K562 (cell line): ENCODE measurements at regions not wholly inside any gene's neighbourhood (a gene's known extent, or its start where the extent isn't known, plus 50 kb on each side); places are given as distances from the start of the nearest gene placed in this dataset.

Source experiments
- ATAC-seq: fragments of 200-7000 bp; cut with Tn5 transposase; 3 replicates; pipeline ENCODE4 v1.9.1; 2020; ENCODE audit warnings: moderate library complexity
- BruUV-seq: library from RNA; stranded (reverse); fragments of 400-500 nt; replicated peaks from 2 replicates; lab custom pipeline; 2021; lab: Mats Ljungman, UMichigan
- CTCF ChIA-PET: fragments of 300-600 bp; formaldehyde crosslinking; extraction: SDS; loops from one replicate; lab custom pipeline; 2021; ENCODE audit warnings: low intra/inter-chr PET ratio; lab: Yijun Ruan, JAX
- POLR2A ChIA-PET: fragments of 300-600, 350-650 bp; sonication (Branson Sonifier 250); formaldehyde crosslinking; extraction: SDS; loops from one replicate; lab custom pipeline; 2021; ENCODE audit warnings: antibody characterized with exemption, inconsistent platforms; lab: Yijun Ruan, JAX
- DNase-seq, 4 experiments: peaks; one replicate each; pipeline versions ENCODE4 v3.0.0 to v3.0.0-alpha.2; 2011 to 2018; ENCODE audit warnings: low spot score in 3 of 4, mixed read lengths in 3 of 4; ENCODE audit errors: extremely low read depth in 1 of 4
- FAIRE-seq: peaks from 2 replicates; lab custom pipeline; 2011; peaks lifted over from hg19 to GRCh38; lab: Jason Lieb, UNC
- H2AFZ ChIP-seq: 2 replicates; pipeline ENCODE4 v1.6.0; 2011; ENCODE audit warnings: low read depth, low read length, control low read depth, inconsistent platforms
- H3K27ac ChIP-seq: fragments of 200-600 bp; 3 replicates; pipeline ENCODE4 v1.8.0; 2011; ENCODE audit warnings: low read depth, mild to moderate bottlenecking, control low read depth, inconsistent platforms, low read length, moderate library complexity, mixed read lengths; ENCODE audit errors: extremely low read depth
- H3K27me3 ChIP-seq, 2 experiments: fragments of 300-600 bp in 1 of 2; 2 replicates in 1 of 2; 3 replicates in 1 of 2; pipeline versions ENCODE4 v1.6.0 to v1.8.0; 2011; ENCODE audit warnings: inconsistent platforms in 2 of 2, low read length in 2 of 2, mild to moderate bottlenecking in 1 of 2, mixed read lengths in 1 of 2, moderate library complexity in 1 of 2; ENCODE audit not compliant: control insufficient read depth in 2 of 2, insufficient read depth in 2 of 2
- H3K36me3 ChIP-seq: fragments of 300-600 bp; 3 replicates; pipeline ENCODE4 v1.8.0; 2011; ENCODE audit warnings: mild to moderate bottlenecking, low read length, inconsistent platforms; ENCODE audit not compliant: control insufficient read depth, insufficient read depth
- H3K4me1 ChIP-seq, 2 experiments: fragments of 200-600 bp in 1 of 2; replicated peaks in 1 of 2; 2 replicates in 1 of 2; 3 replicates in 1 of 2; pipeline versions ENCODE4 v1.5.1 to v1.8.0; 2011; ENCODE audit warnings: inconsistent platforms in 2 of 2, low read length in 2 of 2, mild to moderate bottlenecking in 1 of 2, mixed read lengths in 1 of 2, moderate library complexity in 1 of 2; ENCODE audit not compliant: control insufficient read depth in 2 of 2, insufficient read depth in 2 of 2
- H3K4me2 ChIP-seq: 2 replicates; pipeline ENCODE4 v1.6.1; 2011; ENCODE audit warnings: low read length, control low read depth, inconsistent platforms, mixed read lengths; ENCODE audit not compliant: insufficient read depth
- H3K4me3 ChIP-seq: fragments of 200-600 bp; sonication (generic), shearing (Covaris generic); 2 replicates; pipeline ENCODE4 v1.5.1; 2016; ENCODE audit warnings: control low read depth, inconsistent platforms
- H3K79me2 ChIP-seq: fragments of 200-600 bp; 3 replicates; pipeline ENCODE4 v1.8.0; 2011; ENCODE audit warnings: low read length, inconsistent platforms; ENCODE audit not compliant: control insufficient read depth, insufficient read depth
- H3K9ac ChIP-seq, 2 experiments: 2 replicates each; pipeline versions ENCODE4 v1.6.0 to v1.6.1; 2011; ENCODE audit warnings: low read depth in 2 of 2, low read length in 2 of 2, control low read depth in 1 of 2, inconsistent platforms in 1 of 2, mild to moderate bottlenecking in 1 of 2, mixed read lengths in 1 of 2; ENCODE audit not compliant: insufficient read depth in 1 of 2
- H3K9me1 ChIP-seq: one replicate; pipeline ENCODE4 v1.6.0; 2011; ENCODE audit warnings: inconsistent platforms, mild to moderate bottlenecking, low read length, moderate library complexity; ENCODE audit not compliant: control insufficient read depth, insufficient read depth
- H3K9me3 ChIP-seq: replicated peaks from 2 replicates; pipeline ENCODE4 v1.5.1; 2011; ENCODE audit warnings: low read depth, low read length, inconsistent platforms; ENCODE audit not compliant: control insufficient read depth, insufficient read depth
- H4K20me1 ChIP-seq: replicated peaks from 2 replicates; pipeline ENCODE4 v1.6.1; 2011; ENCODE audit warnings: low read length, inconsistent platforms, mixed read lengths; ENCODE audit not compliant: control insufficient read depth, insufficient read depth
- ARID2 ChIP-seq: fragments of 450-650 bp; IDR thresholded peaks from 2 replicates; pipeline ENCODE4 v1.6.1; 2017; ENCODE audit warnings: antibody characterized with exemption, mild to moderate bottlenecking
- FOS ChIP-seq: IDR thresholded peaks from 3 replicates; pipeline ENCODE4 v1.6.1; 2011; ENCODE audit not compliant: insufficient read length; ENCODE audit errors: extremely low read depth
- HDAC3 ChIP-seq: fragments of 450-650 bp; IDR thresholded peaks from 2 replicates; pipeline ENCODE4 v1.6.1; 2018; ENCODE audit warnings: borderline replicate concordance, mild to moderate bottlenecking, moderate library complexity; ENCODE audit not compliant: partially characterized antibody
- HMG20A ChIP-seq: fragments of 450-650 bp; formaldehyde crosslinking; conservative IDR thresholded peaks from 2 replicates; pipeline ENCODE4 v1.4.0; 2020; ENCODE audit warnings: mild to moderate bottlenecking, mixed read lengths
- PCBP1 ChIP-seq: fragments of 200-400 bp; formaldehyde crosslinking; IDR thresholded peaks from 2 replicates; pipeline ENCODE4 v1.6.1; 2018; ENCODE audit warnings: mild to moderate bottlenecking, low read depth, low read length; ENCODE audit not compliant: poor library complexity, severe bottlenecking
- RB1 ChIP-seq: fragments of 450-650 bp; IDR thresholded peaks from 2 replicates; pipeline ENCODE4 v1.6.1; 2017; ENCODE audit warnings: low read depth, mild to moderate bottlenecking
- SPI1 ChIP-seq: IDR thresholded peaks from 2 replicates; pipeline ENCODE4 v1.6.1; 2011; ENCODE audit warnings: low read depth, low read length, control low read depth, borderline replicate concordance
- TAF9B ChIP-seq: fragments of 450-650 bp; IDR thresholded peaks from 2 replicates; pipeline ENCODE4 v1.6.1; 2018; ENCODE audit warnings: mild to moderate bottlenecking; ENCODE audit not compliant: partially characterized antibody
- TBP ChIP-seq: optimal IDR thresholded peaks from 2 replicates; pipeline ENCODE3; 2011; ENCODE audit warnings: low read depth, low read length, improper control_type of control experiment
- TCF15 ChIP-seq: fragments of 250-450 bp; sonication (Bioruptor Pico); IDR thresholded peaks from 2 replicates; pipeline ENCODE4 v1.8.0; 2022; ENCODE audit warnings: moderate library complexity, mild to moderate bottlenecking, inconsistent platforms
- ZFPM2 ChIP-seq: fragments of 250-450 bp; sonication (Bioruptor Pico); IDR thresholded peaks from 2 replicates; pipeline ENCODE4 v1.5.1; 2022; ENCODE audit warnings: mild to moderate bottlenecking
- ZNF174 ChIP-seq: fragments of 250-450 bp; sonication (Bioruptor Pico); IDR thresholded peaks from 2 replicates; pipeline ENCODE4 v1.4.0; 2020; ENCODE audit warnings: mild to moderate bottlenecking
- ZSCAN32 ChIP-seq: fragments of 450-650 bp; formaldehyde crosslinking; IDR thresholded peaks from 2 replicates; pipeline ENCODE4 v1.4.0; 2020; ENCODE audit warnings: mild to moderate bottlenecking, moderate library complexity
- ZZZ3 ChIP-seq: fragments of 450-650 bp; IDR thresholded peaks from 2 replicates; pipeline ENCODE4 v1.6.1; 2016; ENCODE audit warnings: antibody characterized with exemption, mild to moderate bottlenecking, moderate library complexity
- WGBS: fragments of 100-300 bp; shearing (Covaris generic); methylation state at CpG from one replicate; pipeline ENCODE4 v1.1.6; 2016; ENCODE audit warnings: low coverage, mixed read lengths; ENCODE audit not compliant: insufficient coverage; ENCODE audit errors: missing lambda C conversion rate; 5-methylcytosine and 5-hydroxymethylcytosine counted together
- in situ Hi-C: fragments of 300-500 bp; cut with MboI; formaldehyde crosslinking; loops from 4 replicates; pipeline ENCODE4 v1.15.0; 2018; ENCODE audit warnings: inconsistent platforms, mixed read lengths
- intact Hi-C: fragments of 100-400 bp; cut with micrococcal nuclease; formaldehyde crosslinking; loops from 2 replicates; pipeline ENCODE4 v1.14.2; 2022
- TF ChIP-seq, protein P1 (sequence below), 2 experiments: IDR thresholded peaks; 2 replicates each; pipeline ENCODE4 v1.6.1; 2011; ENCODE audit warnings: borderline replicate concordance in 1 of 2, control low read depth in 1 of 2, low read depth in 1 of 2, low read length in 1 of 2, mild to moderate bottlenecking in 1 of 2, mixed read lengths in 1 of 2, moderate library complexity in 1 of 2; ENCODE audit not compliant: insufficient read depth in 1 of 2, insufficient read length in 1 of 2, poor library complexity in 1 of 2, severe bottlenecking in 1 of 2; ENCODE audit errors: extremely low read depth in 1 of 2

GRCh38 chr14:58950555-58950954 is 237.9 kb upstream of the DAAM1 start (continued):
- TF ChIP-seq TAF9B = no peak
- TF ChIP-seq, all 486 proteins: peak for 0

GRCh38 chr14:58951143-58951542 is 237.3 kb upstream of the DAAM1 start:
- BruUV-seq = no TSS peak
- Histone ChIP-seq H3K9me3 (no peaks in the 10 kb centered on the region), H3K4me2 (no peak overlapping the region), H3K9me1 (no peaks in the 10 kb centered on the region), H3K27ac (no peak overlapping the region), H3K79me2 (no peaks in the 10 kb centered on the region), H2AFZ (no peak overlapping the region), H3K4me3 (no peak overlapping the region), H3K27me3 (no peaks in the 10 kb centered on the region), H3K4me1 (no peaks in the 10 kb centered on the region), H3K9ac (no peak overlapping the region), H3K36me3 (no peaks in the 10 kb centered on the region), H4K20me1 (no peaks in the 10 kb centered on the region)
- FAIRE-seq = no peak
- CTCF ChIA-PET = no interaction called here
- in situ Hi-C loops (no loop called here), intact Hi-C loops (no loop called here)
- no peak for TF ChIP-seq FOS
- no peak for ATAC-seq
- DNase-seq = no peak
- POLR2A ChIA-PET = interaction anchor here (1.3 kb wide), 1 partner anchor 10 kb away, joined by 5 read pairs; no protein-coding TSS in a partner anchor
- 0% methylated on average over 2 of the region's 2 CpGs for WGBS

GRCh38 chr14:58954052-58954451 is 234.4 kb upstream of the DAAM1 start:
- POLR2A ChIA-PET = no interaction called here
- no peak overlapping the region for H2AFZ ChIP-seq
- CTCF ChIA-PET = no interaction called here
- no peaks in the 10 kb centered on the region for H3K36me3 ChIP-seq
- H3K9ac ChIP-seq = no peak overlapping the region
- 0% methylated on average over 1 of the region's 1 CpG for WGBS
- no peaks in the 10 kb centered on the region for H3K9me1 ChIP-seq
- H3K4me3 ChIP-seq = no peak overlapping the region
- no peaks in the 10 kb centered on the region for H3K9me3 ChIP-seq
- no peak overlapping the region for H3K27ac ChIP-seq
- no TSS peak for BruUV-seq
- no peaks in the 10 kb centered on the region for H3K4me1 ChIP-seq
- H4K20me1 ChIP-seq = no peaks in the 10 kb centered on the region
- in situ Hi-C loops = no loop called here
- ATAC-seq (no peak), FAIRE-seq (no peak), DNase-seq (no peak)
- intact Hi-C loops = no loop called here
- no peak overlapping the region for H3K4me2 ChIP-seq
- H3K27me3 ChIP-seq = no peaks in the 10 kb centered on the region
- H3K79me2 ChIP-seq = no peaks in the 10 kb centered on the region
- TF ChIP-seq ZFPM2 = no peak
- no peak for TF ChIP-seq PCBP1
- no peak for TF ChIP-seq ZSCAN32 (CRISPR knock-in tag)
- no peak for TF ChIP-seq SPI1
- no peak for TF ChIP-seq ZZZ3
- TF ChIP-seq, protein P1, sequence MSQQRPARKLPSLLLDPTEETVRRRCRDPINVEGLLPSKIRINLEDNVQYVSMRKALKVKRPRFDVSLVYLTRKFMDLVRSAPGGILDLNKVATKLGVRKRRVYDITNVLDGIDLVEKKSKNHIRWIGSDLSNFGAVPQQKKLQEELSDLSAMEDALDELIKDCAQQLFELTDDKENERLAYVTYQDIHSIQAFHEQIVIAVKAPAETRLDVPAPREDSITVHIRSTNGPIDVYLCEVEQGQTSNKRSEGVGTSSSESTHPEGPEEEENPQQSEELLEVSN (IDR thresholded peaks at IDR 0.05; ENCODE audit: borderline replicate concordance in 1 of 2, extremely low read depth in 1 of 2, insufficient read depth in 1 of 2, insufficient read length in 1 of 2, low read depth in 1 of 2, low read length in 1 of 2, poor library complexity in 1 of 2, severe bottlenecking in 1 of 2) = no peak
- no peak for TF ChIP-seq TBP
- TF ChIP-seq HMG20A (CRISPR knock-in tag) = no peak
- TF ChIP-seq HDAC3 = no peak
- TF ChIP-seq ARID2 = no peak
- TF ChIP-seq ZNF174 (CRISPR knock-in tag) = no peak
- no peak for TF ChIP-seq RB1
- TF ChIP-seq TCF15 (CRISPR knock-in tag) = no peak
